ENCODE measurements at regions not wholly inside any gene's neighbourhood (a gene's known extent, or its start where the extent isn't known, plus 50 kb on each side); places are given as distances from the start of the nearest gene placed in this dataset.
"Not testable (repeated sequence)": the region's sequence is repeated elsewhere in the genome, so short reads cannot be mapped to it uniquely, and the experiment has no call there.

DNA sequence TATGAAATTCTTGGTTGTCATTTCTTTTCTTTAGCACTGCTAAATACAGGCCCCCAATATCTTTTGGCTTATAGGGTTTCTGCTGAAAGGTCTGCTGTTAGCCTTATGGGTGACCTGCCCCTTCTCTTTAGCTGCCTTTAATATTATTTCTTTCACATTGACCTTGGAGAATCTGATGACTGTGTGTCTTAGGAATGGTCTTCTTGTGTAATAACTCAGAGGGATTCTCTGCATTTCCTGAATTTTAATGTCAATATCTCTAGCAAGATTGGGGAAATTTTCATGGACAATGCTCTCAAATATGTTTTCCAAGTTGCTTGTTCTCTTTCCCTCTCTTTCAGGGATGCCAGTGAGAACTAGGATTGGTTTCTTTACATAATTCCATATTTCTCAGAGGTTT lies 292.4 kb downstream of the SLC7A11 start:
- H3K4me1 Mint-ChIP-seq = no peaks in the 10 kb centered on the region
- no peaks in the 10 kb centered on the region for H3K36me3 Mint-ChIP-seq (ENCODE audit: low read depth)
- ATAC-seq (no peak), DNase-seq (no peak)
- no peak overlapping the region for H3K4me3 Mint-ChIP-seq
- no peaks in the 10 kb centered on the region for H3K9me3 ChIP-seq (ENCODE audit: control insufficient read depth, low read length, poor library complexity, severe bottlenecking)
- no peaks in the 10 kb centered on the region for H3K27me3 Mint-ChIP-seq
- no peak overlapping the region for H3K27ac Mint-ChIP-seq

GRCh38 chr4:137946453-137947174 lies 295.5 kb downstream of the SLC7A11 start:
- Mint-ChIP-seq H3K27ac (no peak overlapping the region), H3K4me3 (no peak overlapping the region), H3K27me3 (no peaks in the 10 kb centered on the region), H3K4me1 (no peaks in the 10 kb centered on the region), H3K36me3 (ENCODE audit: low read depth) (no peaks in the 10 kb centered on the region)
- H3K9me3 ChIP-seq (ENCODE audit: control insufficient read depth, low read length, poor library complexity, severe bottlenecking) = no peaks in the 10 kb centered on the region
- no peak for DNase-seq
- no peak for ATAC-seq

DNA sequence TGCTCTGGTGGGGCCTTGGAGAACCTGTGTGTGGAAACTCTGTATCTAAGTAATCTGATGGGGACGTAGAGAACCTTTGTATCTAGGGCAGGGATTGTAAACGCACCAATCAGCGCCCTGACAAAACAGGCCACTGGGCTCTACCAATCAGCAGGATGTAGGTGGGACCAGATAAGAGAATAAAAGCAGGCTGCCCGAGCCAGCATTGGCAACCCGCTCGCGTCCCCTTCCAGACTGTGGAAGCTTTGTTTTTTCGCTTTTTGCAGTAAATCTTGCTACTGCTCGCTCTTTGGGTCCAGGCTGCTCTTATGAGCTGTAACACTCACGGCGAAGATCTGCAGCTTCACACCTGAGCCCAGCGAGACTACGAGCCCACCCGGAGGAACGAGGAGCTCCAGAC lies 299.3 kb downstream of the SLC7A11 start:
- not testable (repeated sequence) for H3K27me3 Mint-ChIP-seq

DNA sequence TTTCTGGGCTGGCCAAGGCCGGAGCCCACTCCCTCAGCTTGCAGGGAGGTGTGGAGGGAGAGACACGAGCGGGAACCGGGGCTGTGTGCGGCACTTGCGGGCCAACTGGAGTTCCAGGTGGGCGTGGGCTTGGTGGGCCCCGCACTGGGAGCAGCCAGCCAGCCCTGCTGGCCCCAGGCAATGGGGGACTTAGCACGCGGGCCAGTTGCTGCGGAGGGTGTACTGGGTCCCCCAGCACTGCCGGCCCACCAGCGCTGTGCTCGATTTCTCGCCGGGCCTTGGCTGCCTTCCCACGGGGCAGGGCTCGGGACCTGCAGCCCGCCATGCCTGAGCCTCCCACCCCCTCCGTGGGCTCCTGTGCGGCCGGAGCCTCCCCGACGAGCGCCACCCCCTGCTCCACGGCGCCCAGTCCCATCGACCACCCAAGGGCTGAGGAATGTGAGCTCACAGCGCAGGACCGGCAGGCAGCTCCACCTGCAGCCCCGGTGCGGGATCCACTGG lies 300.1 kb downstream of the SLC7A11 start:
- not testable (repeated sequence) for H3K27ac Mint-ChIP-seq; H3K36me3 Mint-ChIP-seq (ENCODE audit: low read depth); H3K4me1 Mint-ChIP-seq; H3K4me3 Mint-ChIP-seq; H3K27me3 Mint-ChIP-seq; DNase-seq; H3K9me3 ChIP-seq (ENCODE audit: control insufficient read depth, low read length, poor library complexity, severe bottlenecking); ATAC-seq

More for the DNA sequence above, 299.3 kb downstream of the SLC7A11 start:
- not testable (repeated sequence) for DNase-seq; H3K4me1 Mint-ChIP-seq; H3K9me3 ChIP-seq (ENCODE audit: control insufficient read depth, low read length, poor library complexity, severe bottlenecking); ATAC-seq; H3K4me3 Mint-ChIP-seq; H3K27ac Mint-ChIP-seq; H3K36me3 Mint-ChIP-seq (ENCODE audit: low read depth)

DNA sequence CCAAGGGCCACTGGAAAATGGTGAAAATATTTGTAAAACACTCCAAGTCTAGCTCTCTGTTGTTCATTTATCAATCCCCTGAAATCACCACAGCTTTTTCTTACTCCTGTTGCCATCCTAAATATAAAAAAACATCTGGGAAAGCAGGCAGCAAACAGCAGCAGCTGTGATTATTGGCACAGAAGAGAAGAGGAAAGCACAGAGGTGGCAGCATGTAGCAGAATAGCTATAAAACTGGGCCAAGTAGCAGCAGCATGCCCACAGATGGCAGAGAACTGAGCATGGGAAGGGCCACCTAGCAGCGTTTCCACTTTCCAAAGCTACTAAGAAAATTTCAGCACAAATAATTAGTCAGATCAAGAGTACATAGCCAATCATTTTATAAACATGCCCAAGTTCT lies 307.2 kb downstream of the SLC7A11 start:
- Mint-ChIP-seq H3K36me3 (ENCODE audit: low read depth) (no peaks in the 10 kb centered on the region), H3K4me3 (no peak overlapping the region), H3K27ac (no peak overlapping the region), H3K4me1 (no peaks in the 10 kb centered on the region), H3K27me3 (no peaks in the 10 kb centered on the region)
- DNase-seq (no peak), ATAC-seq (no peak)
- H3K9me3 ChIP-seq (ENCODE audit: control insufficient read depth, low read length, poor library complexity, severe bottlenecking) = no peaks in the 10 kb centered on the region

- H3K27me3 Mint-ChIP-seq = no peaks in the 10 kb centered on the region
- no peaks in the 10 kb centered on the region for H3K9me3 ChIP-seq (ENCODE audit: control insufficient read depth, low read length, poor library complexity, severe bottlenecking)
- H3K4me3 Mint-ChIP-seq = no peak overlapping the region
- no peaks in the 10 kb centered on the region for H3K36me3 Mint-ChIP-seq (ENCODE audit: low read depth)
- ATAC-seq = no peak
- no peak for DNase-seq
- no peaks in the 10 kb centered on the region for H3K4me1 Mint-ChIP-seq
- H3K27ac Mint-ChIP-seq = no peak overlapping the region
Measured at GRCh38 chr4:137934046-137934445, 308.1 kb downstream of the SLC7A11 start.

DNA sequence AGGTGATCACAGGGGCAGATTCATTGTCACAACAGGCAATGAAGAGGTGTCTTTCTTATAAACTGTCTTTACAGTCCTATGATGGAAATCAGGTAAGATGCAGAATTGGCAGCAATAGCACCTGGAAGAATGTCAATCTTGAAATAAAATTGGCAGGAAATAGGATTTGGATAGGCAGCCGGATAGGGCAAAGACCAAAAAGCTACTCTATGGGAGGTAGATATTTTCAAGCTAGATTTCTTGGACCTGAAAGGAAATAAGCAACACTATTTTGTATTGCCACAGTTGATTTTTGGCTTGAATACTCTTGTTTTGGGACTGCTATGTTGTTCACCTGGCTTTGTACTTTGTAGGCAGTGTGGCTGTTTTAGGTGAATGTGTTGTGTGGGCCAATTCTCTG lies 314.2 kb downstream of the SLC7A11 start:
- Mint-ChIP-seq H3K27me3 (no peaks in the 10 kb centered on the region), H3K36me3 (ENCODE audit: low read depth) (no peaks in the 10 kb centered on the region), H3K4me1 (no peaks in the 10 kb centered on the region), H3K4me3 (no peak overlapping the region), H3K27ac (no peak overlapping the region)
- ATAC-seq (no peak), DNase-seq (no peak)
- no peaks in the 10 kb centered on the region for H3K9me3 ChIP-seq (ENCODE audit: control insufficient read depth, low read length, poor library complexity, severe bottlenecking)

DNA sequence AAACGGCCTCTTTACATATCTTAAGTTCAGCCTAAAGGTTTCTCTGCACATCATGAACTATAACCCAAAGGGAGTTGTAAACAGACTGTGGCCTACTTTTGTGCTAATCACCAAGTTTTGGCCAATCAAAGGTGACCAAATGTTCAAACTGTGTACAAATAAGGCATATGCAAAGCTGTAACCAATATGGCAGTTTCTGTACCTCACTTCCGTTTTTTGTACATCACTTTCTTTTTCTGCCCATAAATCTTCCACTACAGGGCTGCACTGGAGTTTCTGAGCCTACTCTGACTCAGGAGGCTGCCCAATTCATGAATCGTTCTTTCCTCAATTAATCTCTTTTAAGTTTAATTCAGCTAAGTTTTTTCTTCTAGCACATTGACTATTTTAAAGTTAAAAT lies 318.7 kb downstream of the SLC7A11 start:
- Mint-ChIP-seq H3K27me3 (no peaks in the 10 kb centered on the region), H3K4me3 (no peak overlapping the region), H3K4me1 (no peaks in the 10 kb centered on the region), H3K36me3 (ENCODE audit: low read depth) (no peaks in the 10 kb centered on the region), H3K27ac (no peak overlapping the region)
- DNase-seq (no peak), ATAC-seq (no peak)
- no peaks in the 10 kb centered on the region for H3K9me3 ChIP-seq (ENCODE audit: control insufficient read depth, low read length, poor library complexity, severe bottlenecking)

DNA sequence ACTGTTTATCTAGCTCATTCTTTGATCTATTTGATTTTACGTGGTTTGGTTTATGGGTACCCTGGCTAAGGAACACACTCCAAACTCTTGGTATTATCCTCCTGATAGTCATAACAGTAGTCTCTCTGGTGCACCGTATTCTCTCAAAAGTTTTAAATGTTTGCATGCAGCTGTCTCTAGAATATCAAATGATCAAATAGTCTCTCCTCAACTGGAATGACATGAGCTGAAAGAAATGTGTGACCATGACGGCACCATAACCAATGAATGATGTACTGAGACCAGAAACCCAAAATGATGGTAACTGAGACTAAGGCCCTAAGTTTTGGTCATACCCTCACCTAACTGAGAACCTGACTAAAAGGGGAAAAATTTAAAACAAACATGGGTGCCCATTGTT lies 319.4 kb downstream of the SLC7A11 start:
- Mint-ChIP-seq H3K27ac (no peak overlapping the region), H3K4me3 (no peak overlapping the region), H3K27me3 (no peaks in the 10 kb centered on the region), H3K4me1 (no peaks in the 10 kb centered on the region), H3K36me3 (ENCODE audit: low read depth) (no peaks in the 10 kb centered on the region)
- no peak for ATAC-seq
- no peaks in the 10 kb centered on the region for H3K9me3 ChIP-seq (ENCODE audit: control insufficient read depth, low read length, poor library complexity, severe bottlenecking)
- no peak for DNase-seq

DNA sequence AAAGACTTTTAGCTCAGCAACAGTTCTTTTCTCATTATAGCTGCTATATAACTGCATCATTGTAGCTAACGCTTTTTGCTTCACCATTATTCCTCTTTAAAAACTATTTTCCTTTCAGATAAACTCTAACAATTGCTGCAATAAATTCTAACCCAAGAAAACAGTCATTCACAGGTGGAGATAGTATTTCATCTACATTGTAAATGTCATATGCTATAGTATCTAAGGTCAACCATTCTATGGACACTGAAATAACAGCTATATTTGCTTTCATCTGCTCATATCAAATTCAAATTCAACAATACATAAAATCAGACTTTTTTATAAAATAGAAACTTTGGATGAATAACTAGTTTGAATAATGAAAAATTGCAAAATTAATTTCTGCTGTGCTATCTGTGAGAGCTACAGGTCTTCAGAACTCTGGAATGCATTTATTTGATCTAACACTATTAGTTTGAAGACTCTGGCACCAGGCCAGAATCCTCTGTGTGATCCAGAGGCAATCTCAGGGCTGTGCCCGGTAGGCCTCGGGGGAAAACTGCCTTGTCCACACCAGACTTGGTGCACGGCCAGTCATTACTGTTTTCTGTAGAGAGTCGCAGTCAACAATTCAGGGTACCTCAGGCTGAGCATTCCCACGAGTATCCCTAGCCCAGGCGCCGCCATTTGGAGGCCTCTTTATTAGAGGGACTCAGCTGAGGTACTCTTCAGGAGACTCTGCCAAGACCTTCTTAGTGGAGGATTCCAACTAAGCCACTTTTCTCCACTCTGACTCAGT lies 332.4 kb downstream of the SLC7A11 start:
- ATAC-seq = no peak
- Mint-ChIP-seq H3K27ac (no peak overlapping the region), H3K4me3 (no peak overlapping the region), H3K36me3 (ENCODE audit: low read depth) (no peaks in the 10 kb centered on the region), H3K4me1 (no peaks in the 10 kb centered on the region), H3K27me3 (no peaks in the 10 kb centered on the region)
- no peak for DNase-seq
- no peaks in the 10 kb centered on the region for H3K9me3 ChIP-seq (ENCODE audit: control insufficient read depth, low read length, poor library complexity, severe bottlenecking)

GRCh38 chr4:137905930-137906329 lies 336.2 kb downstream of the SLC7A11 start:
- H3K36me3 Mint-ChIP-seq (ENCODE audit: low read depth) = no peaks in the 10 kb centered on the region
- H3K27me3 Mint-ChIP-seq = no peaks in the 10 kb centered on the region
- no peak overlapping the region for H3K4me3 Mint-ChIP-seq
- no peaks in the 10 kb centered on the region for H3K4me1 Mint-ChIP-seq
- ATAC-seq (no peak), DNase-seq (no peak)
- no peak overlapping the region for H3K27ac Mint-ChIP-seq
- H3K9me3 ChIP-seq (ENCODE audit: control insufficient read depth, low read length, poor library complexity, severe bottlenecking) = no peaks in the 10 kb centered on the region

GRCh38 chr4:137901114-137901513 lies 341.0 kb downstream of the SLC7A11 start:
- H3K9me3 ChIP-seq (ENCODE audit: control insufficient read depth, low read length, poor library complexity, severe bottlenecking) = no peaks in the 10 kb centered on the region
- H3K27ac Mint-ChIP-seq = no peak overlapping the region
- H3K27me3 Mint-ChIP-seq = no peaks in the 10 kb centered on the region
- no peak overlapping the region for H3K4me3 Mint-ChIP-seq
- H3K4me1 Mint-ChIP-seq = no peaks in the 10 kb centered on the region
- no peak for DNase-seq
- no peak for ATAC-seq
- no peaks in the 10 kb centered on the region for H3K36me3 Mint-ChIP-seq (ENCODE audit: low read depth)

GRCh38 chr4:137896221-137896737 lies 345.9 kb downstream of the SLC7A11 start:
- Mint-ChIP-seq H3K27ac (no peak overlapping the region), H3K36me3 (ENCODE audit: low read depth) (no peaks in the 10 kb centered on the region), H3K4me1 (no peaks in the 10 kb centered on the region), H3K27me3 (no peaks in the 10 kb centered on the region), H3K4me3 (no peak overlapping the region)
- no peaks in the 10 kb centered on the region for H3K9me3 ChIP-seq (ENCODE audit: control insufficient read depth, low read length, poor library complexity, severe bottlenecking)
- no peak for ATAC-seq
- DNase-seq = no peak
